ENCODE measurements at regions not wholly inside any gene's neighbourhood (a gene's known extent, or its start where the extent isn't known, plus 50 kb on each side); places are given as distances from the start of the nearest gene placed in this dataset.
"Not testable (repeated sequence)": the region's sequence is repeated elsewhere in the genome, so short reads cannot be mapped to it uniquely, and the experiment has no call there.

GRCh38 chr7:49563693-49564378, 209.6 kb upstream of the VWC2 start:
- CTCF ChIA-PET: no interaction called here
- no peak for DNase-seq
- Mint-ChIP-seq H3K27ac (no peak overlapping the region), H3K9me3 (peaks cover 15% of the 10 kb centered on the region), H3K4me1 (no peaks in the 10 kb centered on the region), H3K27me3 (no peaks in the 10 kb centered on the region), H3K4me3 (no peak overlapping the region), H3K36me3 (no peaks in the 10 kb centered on the region)

GRCh38 chr7:49564379-49564714, 209.1 kb upstream of the VWC2 start:
- no peak for DNase-seq
- CTCF ChIA-PET: no interaction called here
- no peaks in the 10 kb centered on the region for H3K27me3 Mint-ChIP-seq
- no peaks in the 10 kb centered on the region for H3K36me3 Mint-ChIP-seq
- no peak overlapping the region for H3K27ac Mint-ChIP-seq
- no peak overlapping the region for H3K4me3 Mint-ChIP-seq
- H3K9me3 Mint-ChIP-seq: peaks cover 12% of the 10 kb centered on the region
- no peaks in the 10 kb centered on the region for H3K4me1 Mint-ChIP-seq

GRCh38 chr7:49577576-49577975, 195.9 kb upstream of the VWC2 start:
- Mint-ChIP-seq H3K9me3 (no peaks in the 10 kb centered on the region), H3K36me3 (no peaks in the 10 kb centered on the region), H3K4me3 (no peak overlapping the region), H3K4me1 (no peaks in the 10 kb centered on the region), H3K27ac (no peak overlapping the region), H3K27me3 (no peaks in the 10 kb centered on the region)
- CTCF ChIA-PET: no interaction called here
- DNase-seq: no peak

- H3K4me1 Mint-ChIP-seq: no peaks in the 10 kb centered on the region
- CTCF ChIA-PET: no interaction called here
- peaks cover 2% of the 10 kb centered on the region for H3K9me3 Mint-ChIP-seq
- no peak for DNase-seq
- H3K36me3 Mint-ChIP-seq: no peaks in the 10 kb centered on the region
- H3K27me3 Mint-ChIP-seq: no peaks in the 10 kb centered on the region
- no peak overlapping the region for H3K4me3 Mint-ChIP-seq
- no peak overlapping the region for H3K27ac Mint-ChIP-seq
These were observed 194.0 kb upstream of the VWC2 start for GRCh38 chr7:49579408-49579807.

GRCh38 chr7:49580000-49580399, 193.4 kb upstream of the VWC2 start:
- CTCF ChIA-PET: no interaction called here
- Mint-ChIP-seq H3K4me1 (no peaks in the 10 kb centered on the region), H3K27me3 (no peaks in the 10 kb centered on the region), H3K36me3 (no peaks in the 10 kb centered on the region), H3K9me3 (peaks cover 2% of the 10 kb centered on the region), H3K4me3 (no peak overlapping the region), H3K27ac (no peak overlapping the region)
- no peak for DNase-seq

- H3K36me3 Mint-ChIP-seq: no peaks in the 10 kb centered on the region
- no peaks in the 10 kb centered on the region for H3K27me3 Mint-ChIP-seq
- DNase-seq: no peak
These were observed 192.7 kb upstream of the VWC2 start for GRCh38 chr7:49580761-49581160.

GRCh38 chr7:49583440-49583839, 190.0 kb upstream of the VWC2 start:
- Mint-ChIP-seq H3K36me3 (no peaks in the 10 kb centered on the region), H3K27me3 (no peaks in the 10 kb centered on the region), H3K4me1 (no peaks in the 10 kb centered on the region), H3K4me3 (no peak overlapping the region), H3K9me3 (peaks cover 2% of the 10 kb centered on the region), H3K27ac (no peak overlapping the region)
- DNase-seq: no peak
- CTCF ChIA-PET: no interaction called here

More at GRCh38 chr7:49580761-49581160, 192.7 kb upstream of the VWC2 start:
- Mint-ChIP-seq H3K9me3 (peaks cover 2% of the 10 kb centered on the region), H3K4me1 (no peaks in the 10 kb centered on the region), H3K4me3 (no peak overlapping the region), H3K27ac (no peak overlapping the region)
- CTCF ChIA-PET: no interaction called here

- Mint-ChIP-seq H3K9me3 (peaks cover 1% of the 10 kb centered on the region), H3K27ac (no peak overlapping the region), H3K36me3 (no peaks in the 10 kb centered on the region), H3K4me3 (no peak overlapping the region), H3K27me3 (no peaks in the 10 kb centered on the region), H3K4me1 (no peaks in the 10 kb centered on the region)
- CTCF ChIA-PET: no interaction called here
- DNase-seq: no peak
These were observed 176.5 kb upstream of the VWC2 start for GRCh38 chr7:49596701-49597491.

GRCh38 chr7:49597805-49598204, 175.6 kb upstream of the VWC2 start:
- H3K27ac Mint-ChIP-seq: no peak overlapping the region
- CTCF ChIA-PET: no interaction called here
- DNase-seq: no peak
- peaks cover 1% of the 10 kb centered on the region for H3K9me3 Mint-ChIP-seq
- H3K27me3 Mint-ChIP-seq: no peaks in the 10 kb centered on the region
- no peaks in the 10 kb centered on the region for H3K4me1 Mint-ChIP-seq
- H3K4me3 Mint-ChIP-seq: no peak overlapping the region
- no peaks in the 10 kb centered on the region for H3K36me3 Mint-ChIP-seq

- no peaks in the 10 kb centered on the region for H3K27me3 Mint-ChIP-seq
- H3K27ac Mint-ChIP-seq: no peak overlapping the region
- peaks cover 6% of the 10 kb centered on the region for H3K9me3 Mint-ChIP-seq
- H3K4me1 Mint-ChIP-seq: no peaks in the 10 kb centered on the region
- H3K4me3 Mint-ChIP-seq: no peak overlapping the region
- no peak for DNase-seq
- no peaks in the 10 kb centered on the region for H3K36me3 Mint-ChIP-seq
- CTCF ChIA-PET: no interaction called here
These were observed 161.5 kb upstream of the VWC2 start for GRCh38 chr7:49611951-49612350.

- H3K4me3 Mint-ChIP-seq: no peak overlapping the region
- no peak overlapping the region for H3K27ac Mint-ChIP-seq
- H3K36me3 Mint-ChIP-seq: no peaks in the 10 kb centered on the region
- peaks cover 3% of the 10 kb centered on the region for H3K9me3 Mint-ChIP-seq
- CTCF ChIA-PET: no interaction called here
- no peak for DNase-seq
- H3K27me3 Mint-ChIP-seq: no peaks in the 10 kb centered on the region
- H3K4me1 Mint-ChIP-seq: no peaks in the 10 kb centered on the region
These were observed 159.7 kb upstream of the VWC2 start for GRCh38 chr7:49613759-49614158.

GRCh38 chr7:49614974-49615373, 158.5 kb upstream of the VWC2 start:
- H3K4me3 Mint-ChIP-seq, H3K27me3 Mint-ChIP-seq, DNase-seq, H3K4me1 Mint-ChIP-seq, H3K9me3 Mint-ChIP-seq, H3K27ac Mint-ChIP-seq, H3K36me3 Mint-ChIP-seq, CTCF ChIA-PET: not testable (repeated sequence)

GRCh38 chr7:49618028-49618427, 155.4 kb upstream of the VWC2 start:
- H3K27me3 Mint-ChIP-seq: no peaks in the 10 kb centered on the region
- DNase-seq: no peak

GRCh38 chr7:49623943-49624342, 149.5 kb upstream of the VWC2 start:
- Mint-ChIP-seq H3K4me1 (no peaks in the 10 kb centered on the region), H3K4me3 (no peak overlapping the region), H3K36me3 (no peaks in the 10 kb centered on the region), H3K9me3 (peaks cover 5% of the 10 kb centered on the region), H3K27me3 (no peaks in the 10 kb centered on the region), H3K27ac (no peak overlapping the region)
- CTCF ChIA-PET: no interaction called here
- DNase-seq: no peak

More at GRCh38 chr7:49618028-49618427, 155.4 kb upstream of the VWC2 start:
- no peaks in the 10 kb centered on the region for H3K4me1 Mint-ChIP-seq
- CTCF ChIA-PET: no interaction called here
- H3K9me3 Mint-ChIP-seq: peaks cover 6% of the 10 kb centered on the region
- H3K36me3 Mint-ChIP-seq: no peaks in the 10 kb centered on the region
- H3K4me3 Mint-ChIP-seq: no peak overlapping the region
- H3K27ac Mint-ChIP-seq: no peak overlapping the region

GRCh38 chr7:49624611-49625010, 148.8 kb upstream of the VWC2 start:
- H3K27ac Mint-ChIP-seq: no peak overlapping the region
- H3K4me1 Mint-ChIP-seq: no peaks in the 10 kb centered on the region
- CTCF ChIA-PET: interaction anchor here (0.6 kb wide), 1 partner anchor 91 kb away, joined by 3 read pairs; no protein-coding TSS in a partner anchor
- no peak overlapping the region for H3K4me3 Mint-ChIP-seq
- no peaks in the 10 kb centered on the region for H3K36me3 Mint-ChIP-seq
- no peaks in the 10 kb centered on the region for H3K27me3 Mint-ChIP-seq
- DNase-seq: no peak
- H3K9me3 Mint-ChIP-seq: peaks cover 2% of the 10 kb centered on the region

Measured in activated naive CD4-positive, alpha-beta T cell treated with anti-CD3 and anti-CD28 coated beads, Interleukin-2, amount 10 ng/mL, durations not matched to agents 7 days and 5 days (primary cell).